ENCODE measurements at regions not wholly inside any gene's neighbourhood (a gene's known extent, or its start where the extent isn't known, plus 50 kb on each side); places are given as distances from the start of the nearest gene placed in this dataset.

- no peak overlapping the region for H2AFZ ChIP-seq (ENCODE audit: low read depth, low read length)
- no peaks in the 10 kb centered on the region for H3K4me1 ChIP-seq (ENCODE audit: insufficient read depth, low read length)
- no peaks in the 10 kb centered on the region for H3K9me3 ChIP-seq (ENCODE audit: insufficient read depth, low read length, severe bottlenecking)
- DNase-seq (no peak), ATAC-seq (ENCODE audit: insufficient read depth, low read depth) (no peak)
- TF ChIP-seq CTCF (IDR thresholded peaks at IDR 0.05; ENCODE audit: borderline replicate concordance, extremely low read depth, low read length, poor library complexity, severe bottlenecking): no peak
- TF ChIP-seq EZH2 (IDR thresholded peaks at IDR 0.05; ENCODE audit: borderline replicate concordance, low read depth, low read length, severe bottlenecking): no peak
- H4K20me1 ChIP-seq (ENCODE audit: insufficient read depth, low read length): no peaks in the 10 kb centered on the region
- no peaks in the 10 kb centered on the region for H3K79me2 ChIP-seq (ENCODE audit: insufficient read depth, low read length)
- no peak overlapping the region for H3K4me3 ChIP-seq (ENCODE audit: low read depth in 1 of 2, low read length in 2 of 2)
- no peak overlapping the region for H3K9ac ChIP-seq (ENCODE audit: low read depth, low read length)
- H3K27me3 ChIP-seq (ENCODE audit: insufficient read depth, low read length, poor library complexity): peaks cover 23% of the 10 kb centered on the region
- H3K27ac ChIP-seq (ENCODE audit: low read length): no peak overlapping the region
- H3K4me2 ChIP-seq (ENCODE audit: insufficient read depth, low read length): no peak overlapping the region
- H3K36me3 ChIP-seq (ENCODE audit: insufficient read depth, low read length): no peaks in the 10 kb centered on the region
These were observed 314.7 kb upstream of the ZNF32 start for GRCh38 chr10:43963379-43963778.

GRCh38 chr10:43962346-43963191 is 313.9 kb upstream of the ZNF32 start:
- ATAC-seq (ENCODE audit: insufficient read depth, low read depth) (no peak), DNase-seq (no peak)
- H2AFZ ChIP-seq (ENCODE audit: low read depth, low read length): no peak overlapping the region
- no peaks in the 10 kb centered on the region for H3K36me3 ChIP-seq (ENCODE audit: insufficient read depth, low read length)
- H3K79me2 ChIP-seq (ENCODE audit: insufficient read depth, low read length): no peaks in the 10 kb centered on the region
- H3K9ac ChIP-seq (ENCODE audit: low read depth, low read length): no peak overlapping the region
- peaks cover 23% of the 10 kb centered on the region for H3K27me3 ChIP-seq (ENCODE audit: insufficient read depth, low read length, poor library complexity)
- H3K4me2 ChIP-seq (ENCODE audit: insufficient read depth, low read length): no peak overlapping the region
- no peak overlapping the region for H3K27ac ChIP-seq (ENCODE audit: low read length)
- no peaks in the 10 kb centered on the region for H4K20me1 ChIP-seq (ENCODE audit: insufficient read depth, low read length)
- no peaks in the 10 kb centered on the region for H3K9me3 ChIP-seq (ENCODE audit: insufficient read depth, low read length, severe bottlenecking)
- no peak overlapping the region for H3K4me3 ChIP-seq (ENCODE audit: low read depth in 1 of 2, low read length in 2 of 2)
- TF ChIP-seq CTCF (IDR thresholded peaks at IDR 0.05; ENCODE audit: borderline replicate concordance, extremely low read depth, low read length, poor library complexity, severe bottlenecking) (no peak), EZH2 (IDR thresholded peaks at IDR 0.05; ENCODE audit: borderline replicate concordance, low read depth, low read length, severe bottlenecking) (no peak)
- no peaks in the 10 kb centered on the region for H3K4me1 ChIP-seq (ENCODE audit: insufficient read depth, low read length)

- Histone ChIP-seq H3K4me1 (ENCODE audit: insufficient read depth, low read length) (no peaks in the 10 kb centered on the region), H3K4me2 (ENCODE audit: insufficient read depth, low read length) (no peak overlapping the region), H3K9me3 (ENCODE audit: insufficient read depth, low read length, severe bottlenecking) (no peaks in the 10 kb centered on the region), H4K20me1 (ENCODE audit: insufficient read depth, low read length) (no peaks in the 10 kb centered on the region), H3K4me3 (ENCODE audit: low read depth in 1 of 2, low read length in 2 of 2) (no peak overlapping the region), H3K27me3 (ENCODE audit: insufficient read depth, low read length, poor library complexity) (peaks cover 21% of the 10 kb centered on the region), H3K79me2 (ENCODE audit: insufficient read depth, low read length) (no peaks in the 10 kb centered on the region), H3K36me3 (ENCODE audit: insufficient read depth, low read length) (no peaks in the 10 kb centered on the region), H3K27ac (ENCODE audit: low read length) (no peak overlapping the region), H3K9ac (ENCODE audit: low read depth, low read length) (no peak overlapping the region), H2AFZ (ENCODE audit: low read depth, low read length) (no peak overlapping the region)
- DNase-seq (no peak), ATAC-seq (ENCODE audit: insufficient read depth, low read depth) (no peak)
- TF ChIP-seq CTCF (IDR thresholded peaks at IDR 0.05; ENCODE audit: borderline replicate concordance, extremely low read depth, low read length, poor library complexity, severe bottlenecking) (no peak), EZH2 (IDR thresholded peaks at IDR 0.05; ENCODE audit: borderline replicate concordance, low read depth, low read length, severe bottlenecking) (no peak)
These were observed 313.1 kb upstream of the ZNF32 start for GRCh38 chr10:43961523-43962345.
